H1 (cell line): ENCODE measurements at regions not wholly inside any gene's neighbourhood (a gene's known extent, or its start where the extent isn't known, plus 50 kb on each side); places are given as distances from the start of the nearest gene placed in this dataset.

Experiments used
- CHD7 ChIP-seq: fragments of 300-600 bp; sonication (generic); IDR thresholded peaks from 2 replicates; pipeline ENCODE4 v1.7.1; 2012; ENCODE audit warnings: low read length, moderate library complexity, mild to moderate bottlenecking, inconsistent platforms; ENCODE audit not compliant: insufficient replicate concordance
- EGR1 ChIP-seq: IDR thresholded peaks from 2 replicates; pipeline ENCODE4 v1.6.1; 2011; ENCODE audit warnings: low read depth, low read length, borderline replicate concordance
- GTF2F1 ChIP-seq: IDR thresholded peaks from 2 replicates; pipeline ENCODE4 v1.6.1; 2012; ENCODE audit warnings: low read depth, low read length, improper control_type of control experiment, borderline replicate concordance
- HDAC6 ChIP-seq: IDR thresholded peaks from one replicate; pipeline ENCODE4 v1.7.1; 2012; ENCODE audit warnings: low read depth, mild to moderate bottlenecking, inconsistent platforms, low read length, moderate library complexity
- PHF8 ChIP-seq: fragments of 200-600 bp; sonication (generic); conservative IDR thresholded peaks from 2 replicates; pipeline ENCODE4 v1.7.1; 2012; ENCODE audit warnings: low read depth, mild to moderate bottlenecking, inconsistent platforms, low read length, moderate library complexity
- RBBP5 ChIP-seq: IDR thresholded peaks from 2 replicates; pipeline ENCODE4 v1.7.1; 2012; ENCODE audit warnings: low read depth, mild to moderate bottlenecking, inconsistent platforms, low read length, moderate library complexity, borderline replicate concordance
- SIX5 ChIP-seq: IDR thresholded peaks from 2 replicates; pipeline ENCODE4 v1.6.1; 2011; ENCODE audit warnings: mild to moderate bottlenecking, low read depth, low read length
- TAF7 ChIP-seq: optimal IDR thresholded peaks from 2 replicates; pipeline ENCODE3; 2011; ENCODE audit warnings: low read depth, mild to moderate bottlenecking, inconsistent platforms, low read length, moderate library complexity, borderline replicate concordance

DNA sequence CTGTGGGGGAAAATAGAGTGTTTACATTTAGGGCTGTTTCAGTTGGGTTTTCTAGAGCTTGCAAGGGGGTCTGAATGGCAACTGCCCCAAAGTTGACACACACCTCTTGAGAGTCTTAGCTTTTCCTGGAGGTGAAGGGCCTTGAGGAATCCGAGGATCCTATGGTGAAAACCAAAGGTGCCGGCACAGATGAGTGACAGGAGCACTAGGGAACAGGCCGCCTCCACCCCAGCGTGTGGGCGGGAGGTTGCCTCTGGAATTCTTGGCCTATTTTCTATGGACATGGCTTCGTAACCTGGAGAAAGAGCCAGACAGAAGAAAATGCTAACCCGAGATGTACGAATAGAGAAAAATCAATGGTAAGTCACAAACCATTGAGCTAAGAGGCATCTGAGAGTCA, 283.2 kb upstream of the FOXQ1 start (continued):
- no peak for TF ChIP-seq HDAC6
- TF ChIP-seq RBBP5: no peak
- no peak for TF ChIP-seq CHD7
- TF ChIP-seq TAF7: no peak
- no peak for TF ChIP-seq PHF8
- TF ChIP-seq EGR1: no peak
- no peak for TF ChIP-seq GTF2F1
- no peak for TF ChIP-seq SIX5
